Lung (tissue), 11 donors: ENCODE measurements at regions not wholly inside any gene's neighbourhood (a gene's known extent, or its start where the extent isn't known, plus 50 kb on each side); places are given as distances from the start of the nearest gene placed in this dataset.
A peak's percentile ranks its signal among the peaks of the same experiment; 100 is the strongest.

Experiments
- ATAC-seq: fragments of 200-7000 bp; cut with Tn5 transposase; one replicate; pipeline ENCODE4 v1.9.1; 2020; ENCODE audit warnings: moderate number of reproducible peaks; ENCODE audit not compliant: insufficient read depth, low FRiP score
- DNase-seq, 3 donors: peaks; one replicate each; pipeline ENCODE4 v3.0.0-alpha.2; 2013 to 2017
- H3K27ac ChIP-seq, 2 donors: one replicate each; pipeline ENCODE4 v1.5.1; 2013; ENCODE audit warnings: mild to moderate bottlenecking in 2 of 2, moderate library complexity in 2 of 2, control low read depth in 1 of 2, inconsistent platforms in 1 of 2, low read depth in 1 of 2, low read length in 1 of 2
- H3K27me3 ChIP-seq, 3 donors: one replicate each; pipeline ENCODE4 v1.5.1; 2013; ENCODE audit warnings: low read length in 2 of 3; ENCODE audit not compliant: control insufficient read depth in 3 of 3, insufficient read depth in 3 of 3
- H3K36me3 ChIP-seq, 4 donors: one replicate each; pipeline ENCODE4 v1.5.1; 2013; ENCODE audit warnings: low read length in 4 of 4, mild to moderate bottlenecking in 1 of 4, moderate library complexity in 1 of 4; ENCODE audit not compliant: control insufficient read depth in 4 of 4, insufficient read depth in 4 of 4
- H3K4me1 ChIP-seq, 5 donors: one replicate each; pipeline ENCODE4 v1.5.1; 2013; ENCODE audit warnings: low read length in 5 of 5, mild to moderate bottlenecking in 2 of 5, moderate library complexity in 1 of 5; ENCODE audit not compliant: control insufficient read depth in 5 of 5, insufficient read depth in 5 of 5
- H3K4me3 ChIP-seq: one replicate; pipeline ENCODE4 v1.5.1; 2013; ENCODE audit warnings: mild to moderate bottlenecking, control low read depth, moderate library complexity
- H3K9ac ChIP-seq, 2 donors: one replicate each; pipeline ENCODE4 v1.5.1; 2013; ENCODE audit warnings: low read length in 2 of 2, control low read depth in 1 of 2; ENCODE audit not compliant: insufficient read depth in 1 of 2
- H3K9me3 ChIP-seq, 4 donors: one replicate each; pipeline ENCODE4 v1.5.1; 2013; ENCODE audit warnings: low read length in 3 of 4, mild to moderate bottlenecking in 1 of 4, moderate library complexity in 1 of 4; ENCODE audit not compliant: control insufficient read depth in 4 of 4, insufficient read depth in 3 of 4
- CTCF ChIP-seq: IDR thresholded peaks from 2 replicates; pipeline ENCODE4 v1.5.1; 2012; ENCODE audit warnings: mild to moderate bottlenecking; ENCODE audit errors: control extremely low read depth, extremely low read depth
- WGBS, 2 donors: extraction: QIAGEN DNeasy Blood & Tissue Kit; methylation state at CpG; one replicate each; pipeline ENCODE4 v1.1.7; 2013; 5-methylcytosine and 5-hydroxymethylcytosine counted together
- donor health status: control.
- donor health status: control.
- donor health status: Bipolar disorder and iron deficiency.
- donor health status: healthy.
- donor health status: DM: yes; HTN: yes; CAD: no.

GRCh38 chr15:70217226-70218160 lies 119.8 kb upstream of the TLE3 start:
- DNase-seq (peak in 1 of 3 donors; percentile 2), ATAC-seq (no peak)
- H3K9me3 ChIP-seq: no peaks in the 10 kb centered on the region
- H3K27ac ChIP-seq: no peak overlapping the region
- H3K4me3 ChIP-seq: no peak overlapping the region
- WGBS, 2 donors: 95% methylated on average over 7 of the region's 7 CpGs
- no peaks in the 10 kb centered on the region for H3K36me3 ChIP-seq
- TF ChIP-seq CTCF: no peak
- H3K27me3 ChIP-seq: no peaks in the 10 kb centered on the region
- H3K4me1 ChIP-seq: peaks cover 0 to 20% (median 3%) of the 10 kb centered on the region in 5 donors
- no peak overlapping the region for H3K9ac ChIP-seq

GRCh38 chr15:70215951-70216350 lies 118.2 kb upstream of the TLE3 start:
- H3K9me3 ChIP-seq: no peaks in the 10 kb centered on the region
- 94 to 95% methylated on average over 5 of the region's 5 CpGs for WGBS, 2 donors
- no peaks in the 10 kb centered on the region for H3K27me3 ChIP-seq
- no peak overlapping the region for H3K27ac ChIP-seq
- no peak overlapping the region for H3K4me3 ChIP-seq
- ATAC-seq (no peak), DNase-seq (peak in 1 of 3 donors; percentile 0)
- TF ChIP-seq CTCF: no peak
- peaks cover 0 to 25% (median 7%) of the 10 kb centered on the region in 5 donors for H3K4me1 ChIP-seq
- H3K9ac ChIP-seq: no peak overlapping the region
- H3K36me3 ChIP-seq: no peaks in the 10 kb centered on the region

- no peak for ATAC-seq
- no peak for TF ChIP-seq CTCF
- peak in 1 of 3 donors; percentile 9 for DNase-seq
- no peaks in the 10 kb centered on the region for H3K9me3 ChIP-seq
- peaks cover 0 to 21% (median 7%) of the 10 kb centered on the region in 5 donors for H3K4me1 ChIP-seq
- H3K9ac ChIP-seq: no peak overlapping the region
- no peaks in the 10 kb centered on the region for H3K36me3 ChIP-seq
- no peak overlapping the region for H3K4me3 ChIP-seq
- 97 to 99% methylated on average over 7 of the region's 7 CpGs for WGBS, 2 donors
- H3K27ac ChIP-seq: no peak overlapping the region
- no peaks in the 10 kb centered on the region for H3K27me3 ChIP-seq
Measured at GRCh38 chr15:70214941-70215635, 117.4 kb upstream of the TLE3 start.
